Body of pancreas (tissue), 4 donors: ENCODE measurements at regions not wholly inside any gene's neighbourhood (a gene's known extent, or its start where the extent isn't known, plus 50 kb on each side); places are given as distances from the start of the nearest gene placed in this dataset.
"Not testable (repeated sequence)": the region's sequence is repeated elsewhere in the genome, so short reads cannot be mapped to it uniquely, and the experiment has no call there.

Source experiments
- CTCF ChIP-seq, 7 experiments: fragments of 450-650 bp in 4 of 7; fragments of 200-600 bp in 3 of 7; sonication (generic) in 3 of 7; IDR thresholded peaks; one replicate each; pipeline ENCODE4 v1.5.1; 2016 to 2019; ENCODE audit warnings: antibody characterized with exemption in 7 of 7
- POLR2A ChIP-seq, 3 donors: fragments of 450-650 bp; IDR thresholded peaks; one replicate each; pipeline ENCODE4 v1.6.1; 2016; ENCODE audit warnings: antibody characterized with exemption in 3 of 3, mild to moderate bottlenecking in 2 of 3

DNA sequence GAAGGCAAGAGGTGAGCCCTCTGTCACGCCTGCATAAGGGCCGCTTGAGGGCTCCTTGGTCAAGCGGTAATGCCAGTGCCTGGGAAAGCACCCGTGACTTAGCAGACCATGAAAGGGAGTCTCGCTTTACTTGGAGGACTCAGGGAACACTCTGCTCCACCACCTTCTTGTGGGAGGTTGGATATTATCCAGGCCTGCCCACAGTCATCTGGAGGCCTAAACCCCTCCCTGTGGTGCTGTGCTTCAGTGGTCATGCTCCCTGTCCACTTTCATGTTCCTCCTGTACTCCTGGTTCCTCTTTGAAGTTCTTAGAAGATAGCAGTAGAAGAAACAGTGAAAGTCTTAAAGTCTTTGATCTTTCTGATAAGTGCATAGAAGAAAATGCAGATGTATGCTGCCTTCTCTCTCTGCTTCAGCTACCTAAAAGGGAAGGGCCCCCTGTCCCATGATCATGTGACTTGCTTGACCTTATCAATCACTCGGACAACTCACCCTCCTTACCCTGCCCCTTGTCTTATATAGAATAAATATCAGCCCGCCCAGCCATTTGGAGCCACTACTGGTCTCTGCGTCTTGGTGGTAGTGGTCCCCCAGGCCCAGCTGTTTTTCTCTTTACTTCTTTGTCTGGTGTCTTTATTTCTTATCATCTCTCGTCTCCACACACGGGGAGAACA lies 76.8 kb upstream of the GRIN2A start:
- TF ChIP-seq CTCF, POLR2A (IDR thresholded peaks at IDR 0.05): not testable (repeated sequence)
